ENCODE measurements at regions not wholly inside any gene's neighbourhood (a gene's known extent, or its start where the extent isn't known, plus 50 kb on each side); places are given as distances from the start of the nearest gene placed in this dataset.
"Not testable (repeated sequence)": the region's sequence is repeated elsewhere in the genome, so short reads cannot be mapped to it uniquely, and the experiment has no call there.

- H3K9ac ChIP-seq (ENCODE audit: low read length) = no peak overlapping the region
- no peaks in the 10 kb centered on the region for H3K36me3 ChIP-seq (ENCODE audit: control insufficient read depth, low read depth, low read length)
- no peaks in the 10 kb centered on the region for H3K9me3 ChIP-seq (ENCODE audit: control insufficient read depth, low read depth, low read length)
- H3K27me3 ChIP-seq (ENCODE audit: control insufficient read depth, insufficient read depth, low read length) = no peaks in the 10 kb centered on the region
- H3K4me3 ChIP-seq (ENCODE audit: low read length) = no peak overlapping the region
- H3K4me1 ChIP-seq (ENCODE audit: control insufficient read depth, low read depth, low read length) = no peaks in the 10 kb centered on the region
- H3K27ac ChIP-seq (ENCODE audit: low read length) = no peak overlapping the region
These were observed 190.9 kb upstream of the CDH11 start for GRCh38 chr16:65312795-65313194.

GRCh38 chr16:65312071-65312470 is 190.2 kb upstream of the CDH11 start:
- H3K36me3 ChIP-seq (ENCODE audit: control insufficient read depth, low read depth, low read length) = no peaks in the 10 kb centered on the region
- H3K9ac ChIP-seq (ENCODE audit: low read length) = no peak overlapping the region
- H3K4me1 ChIP-seq (ENCODE audit: control insufficient read depth, low read depth, low read length) = no peaks in the 10 kb centered on the region
- H3K27me3 ChIP-seq (ENCODE audit: control insufficient read depth, insufficient read depth, low read length) = no peaks in the 10 kb centered on the region
- H3K9me3 ChIP-seq (ENCODE audit: control insufficient read depth, low read depth, low read length) = no peaks in the 10 kb centered on the region
- H3K4me3 ChIP-seq (ENCODE audit: low read length) = no peak overlapping the region
- H3K27ac ChIP-seq (ENCODE audit: low read length) = no peak overlapping the region

- not testable (repeated sequence) for H3K27ac ChIP-seq (ENCODE audit: low read length); H3K9ac ChIP-seq (ENCODE audit: low read length); H3K4me3 ChIP-seq (ENCODE audit: low read length); H3K27me3 ChIP-seq (ENCODE audit: control insufficient read depth, insufficient read depth, low read length); H3K36me3 ChIP-seq (ENCODE audit: control insufficient read depth, low read depth, low read length); H3K9me3 ChIP-seq (ENCODE audit: control insufficient read depth, low read depth, low read length)
- H3K4me1 ChIP-seq (ENCODE audit: control insufficient read depth, low read depth, low read length) = peaks cover 12% of the 10 kb centered on the region
These were observed 188.6 kb upstream of the CDH11 start for GRCh38 chr16:65310491-65310890.

GRCh38 chr16:65309354-65309753 is 187.5 kb upstream of the CDH11 start:
- Histone ChIP-seq H3K9ac (ENCODE audit: low read length) (no peak overlapping the region), H3K27me3 (ENCODE audit: control insufficient read depth, insufficient read depth, low read length) (no peaks in the 10 kb centered on the region), H3K9me3 (ENCODE audit: control insufficient read depth, low read depth, low read length) (no peaks in the 10 kb centered on the region), H3K36me3 (ENCODE audit: control insufficient read depth, low read depth, low read length) (no peaks in the 10 kb centered on the region), H3K27ac (ENCODE audit: low read length) (no peak overlapping the region), H3K4me3 (ENCODE audit: low read length) (no peak overlapping the region), H3K4me1 (ENCODE audit: control insufficient read depth, low read depth, low read length) (peaks cover 12% of the 10 kb centered on the region)

GRCh38 chr16:65308506-65308905 is 186.6 kb upstream of the CDH11 start:
- Histone ChIP-seq H3K4me1 (ENCODE audit: control insufficient read depth, low read depth, low read length) (peaks cover 12% of the 10 kb centered on the region), H3K9ac (ENCODE audit: low read length) (no peak overlapping the region), H3K4me3 (ENCODE audit: low read length) (no peak overlapping the region), H3K36me3 (ENCODE audit: control insufficient read depth, low read depth, low read length) (no peaks in the 10 kb centered on the region), H3K9me3 (ENCODE audit: control insufficient read depth, low read depth, low read length) (no peaks in the 10 kb centered on the region), H3K27me3 (ENCODE audit: control insufficient read depth, insufficient read depth, low read length) (no peaks in the 10 kb centered on the region), H3K27ac (ENCODE audit: low read length) (no peak overlapping the region)

- H3K4me3 ChIP-seq (ENCODE audit: low read length) = no peak overlapping the region
- no peaks in the 10 kb centered on the region for H3K27me3 ChIP-seq (ENCODE audit: control insufficient read depth, insufficient read depth, low read length)
- no peak overlapping the region for H3K9ac ChIP-seq (ENCODE audit: low read length)
- no peaks in the 10 kb centered on the region for H3K9me3 ChIP-seq (ENCODE audit: control insufficient read depth, low read depth, low read length)
- H3K36me3 ChIP-seq (ENCODE audit: control insufficient read depth, low read depth, low read length) = no peaks in the 10 kb centered on the region
- peaks cover 12% of the 10 kb centered on the region for H3K4me1 ChIP-seq (ENCODE audit: control insufficient read depth, low read depth, low read length)
- H3K27ac ChIP-seq (ENCODE audit: low read length) = no peak overlapping the region
These were observed 185.4 kb upstream of the CDH11 start for GRCh38 chr16:65307286-65307685.

- H3K36me3 ChIP-seq (ENCODE audit: control insufficient read depth, low read depth, low read length) = no peaks in the 10 kb centered on the region
- H3K9me3 ChIP-seq (ENCODE audit: control insufficient read depth, low read depth, low read length) = no peaks in the 10 kb centered on the region
- H3K9ac ChIP-seq (ENCODE audit: low read length) = no peak overlapping the region
- peaks cover 12% of the 10 kb centered on the region for H3K4me1 ChIP-seq (ENCODE audit: control insufficient read depth, low read depth, low read length)
- no peaks in the 10 kb centered on the region for H3K27me3 ChIP-seq (ENCODE audit: control insufficient read depth, insufficient read depth, low read length)
- no peak overlapping the region for H3K27ac ChIP-seq (ENCODE audit: low read length)
- H3K4me3 ChIP-seq (ENCODE audit: low read length) = no peak overlapping the region
These were observed 184.9 kb upstream of the CDH11 start for GRCh38 chr16:65306722-65307121.

GRCh38 chr16:65306300-65306699 is 184.4 kb upstream of the CDH11 start:
- H3K4me3 ChIP-seq (ENCODE audit: low read length) = no peak overlapping the region
- H3K36me3 ChIP-seq (ENCODE audit: control insufficient read depth, low read depth, low read length) = no peaks in the 10 kb centered on the region
- H3K27me3 ChIP-seq (ENCODE audit: control insufficient read depth, insufficient read depth, low read length) = no peaks in the 10 kb centered on the region
- no peak overlapping the region for H3K9ac ChIP-seq (ENCODE audit: low read length)
- H3K27ac ChIP-seq (ENCODE audit: low read length) = no peak overlapping the region
- H3K4me1 ChIP-seq (ENCODE audit: control insufficient read depth, low read depth, low read length) = peaks cover 12% of the 10 kb centered on the region
- no peaks in the 10 kb centered on the region for H3K9me3 ChIP-seq (ENCODE audit: control insufficient read depth, low read depth, low read length)

- Histone ChIP-seq H3K4me1 (ENCODE audit: control insufficient read depth, low read depth, low read length) (peaks cover 12% of the 10 kb centered on the region), H3K4me3 (ENCODE audit: low read length) (no peak overlapping the region), H3K36me3 (ENCODE audit: control insufficient read depth, low read depth, low read length) (no peaks in the 10 kb centered on the region), H3K27me3 (ENCODE audit: control insufficient read depth, insufficient read depth, low read length) (no peaks in the 10 kb centered on the region), H3K9me3 (ENCODE audit: control insufficient read depth, low read depth, low read length) (no peaks in the 10 kb centered on the region), H3K27ac (ENCODE audit: low read length) (no peak overlapping the region), H3K9ac (ENCODE audit: low read length) (no peak overlapping the region)
These were observed 183.6 kb upstream of the CDH11 start for GRCh38 chr16:65305266-65305959.

GRCh38 chr16:65301029-65301428 is 179.2 kb upstream of the CDH11 start:
- H3K4me3 ChIP-seq (ENCODE audit: low read length) = no peak overlapping the region
- H3K9me3 ChIP-seq (ENCODE audit: control insufficient read depth, low read depth, low read length) = no peaks in the 10 kb centered on the region
- H3K9ac ChIP-seq (ENCODE audit: low read length) = no peak overlapping the region
- H3K27ac ChIP-seq (ENCODE audit: low read length) = no peak overlapping the region
- no peaks in the 10 kb centered on the region for H3K27me3 ChIP-seq (ENCODE audit: control insufficient read depth, insufficient read depth, low read length)
- no peaks in the 10 kb centered on the region for H3K36me3 ChIP-seq (ENCODE audit: control insufficient read depth, low read depth, low read length)
- H3K4me1 ChIP-seq (ENCODE audit: control insufficient read depth, low read depth, low read length) = peaks cover 3% of the 10 kb centered on the region

- H3K36me3 ChIP-seq (ENCODE audit: control insufficient read depth, low read depth, low read length) = no peaks in the 10 kb centered on the region
- no peak overlapping the region for H3K9ac ChIP-seq (ENCODE audit: low read length)
- H3K4me3 ChIP-seq (ENCODE audit: low read length) = no peak overlapping the region
- no peaks in the 10 kb centered on the region for H3K9me3 ChIP-seq (ENCODE audit: control insufficient read depth, low read depth, low read length)
- H3K27me3 ChIP-seq (ENCODE audit: control insufficient read depth, insufficient read depth, low read length) = no peaks in the 10 kb centered on the region
- H3K4me1 ChIP-seq (ENCODE audit: control insufficient read depth, low read depth, low read length) = peaks cover 8% of the 10 kb centered on the region
- H3K27ac ChIP-seq (ENCODE audit: low read length) = no peak overlapping the region
These were observed 175.6 kb upstream of the CDH11 start for GRCh38 chr16:65297453-65297852.

GRCh38 chr16:65295527-65295926 is 173.7 kb upstream of the CDH11 start:
- Histone ChIP-seq H3K4me1 (ENCODE audit: control insufficient read depth, low read depth, low read length) (peaks cover 8% of the 10 kb centered on the region), H3K9ac (ENCODE audit: low read length) (no peak overlapping the region), H3K27ac (ENCODE audit: low read length) (no peak overlapping the region), H3K36me3 (ENCODE audit: control insufficient read depth, low read depth, low read length) (no peaks in the 10 kb centered on the region), H3K4me3 (ENCODE audit: low read length) (no peak overlapping the region), H3K9me3 (ENCODE audit: control insufficient read depth, low read depth, low read length) (no peaks in the 10 kb centered on the region), H3K27me3 (ENCODE audit: control insufficient read depth, insufficient read depth, low read length) (no peaks in the 10 kb centered on the region)
